ENCODE measurements at regions not wholly inside any gene's neighbourhood (a gene's known extent, or its start where the extent isn't known, plus 50 kb on each side); places are given as distances from the start of the nearest gene placed in this dataset.

DNA sequence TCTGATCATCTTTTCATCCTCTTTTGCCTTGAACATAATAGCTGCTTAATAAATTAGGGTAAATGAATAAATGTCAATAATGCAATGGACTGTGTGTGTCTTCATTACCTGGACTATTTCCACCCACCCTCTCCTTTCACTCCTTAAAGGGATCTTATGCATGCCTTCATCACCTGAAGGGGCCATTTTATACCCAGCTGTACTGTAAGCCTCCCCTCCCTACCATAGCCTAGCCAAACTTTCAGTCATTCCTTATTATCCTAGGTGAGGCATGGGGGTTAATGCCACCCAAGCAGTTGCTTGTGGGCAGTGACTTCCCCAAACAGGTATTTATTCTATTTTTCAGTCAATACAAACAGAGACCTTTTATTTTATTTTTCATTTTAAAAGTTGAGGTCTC lies 127.8 kb upstream of the PARP11 start:
- ATAC-seq (ENCODE audit: insufficient number of reproducible peaks, low FRiP score, low read depth) (no peak), DNase-seq (ENCODE audit: low spot score) (no peak)
- Histone ChIP-seq H3K36me3 (no peaks in the 10 kb centered on the region), H3K4me3 (no peak overlapping the region), H3K27me3 (replicated peaks; ENCODE audit: insufficient read depth) (no peaks in the 10 kb centered on the region), H3K9me3 (no peaks in the 10 kb centered on the region), H3K4me1 (ENCODE audit: control insufficient read depth in 1 of 2, low read depth in 2 of 2) (no peaks in the 10 kb centered on the region), H3K27ac (no peak overlapping the region)
- TF ChIP-seq, protein P1, sequence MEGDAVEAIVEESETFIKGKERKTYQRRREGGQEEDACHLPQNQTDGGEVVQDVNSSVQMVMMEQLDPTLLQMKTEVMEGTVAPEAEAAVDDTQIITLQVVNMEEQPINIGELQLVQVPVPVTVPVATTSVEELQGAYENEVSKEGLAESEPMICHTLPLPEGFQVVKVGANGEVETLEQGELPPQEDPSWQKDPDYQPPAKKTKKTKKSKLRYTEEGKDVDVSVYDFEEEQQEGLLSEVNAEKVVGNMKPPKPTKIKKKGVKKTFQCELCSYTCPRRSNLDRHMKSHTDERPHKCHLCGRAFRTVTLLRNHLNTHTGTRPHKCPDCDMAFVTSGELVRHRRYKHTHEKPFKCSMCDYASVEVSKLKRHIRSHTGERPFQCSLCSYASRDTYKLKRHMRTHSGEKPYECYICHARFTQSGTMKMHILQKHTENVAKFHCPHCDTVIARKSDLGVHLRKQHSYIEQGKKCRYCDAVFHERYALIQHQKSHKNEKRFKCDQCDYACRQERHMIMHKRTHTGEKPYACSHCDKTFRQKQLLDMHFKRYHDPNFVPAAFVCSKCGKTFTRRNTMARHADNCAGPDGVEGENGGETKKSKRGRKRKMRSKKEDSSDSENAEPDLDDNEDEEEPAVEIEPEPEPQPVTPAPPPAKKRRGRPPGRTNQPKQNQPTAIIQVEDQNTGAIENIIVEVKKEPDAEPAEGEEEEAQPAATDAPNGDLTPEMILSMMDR (IDR thresholded peaks at IDR 0.05): no peak

DNA sequence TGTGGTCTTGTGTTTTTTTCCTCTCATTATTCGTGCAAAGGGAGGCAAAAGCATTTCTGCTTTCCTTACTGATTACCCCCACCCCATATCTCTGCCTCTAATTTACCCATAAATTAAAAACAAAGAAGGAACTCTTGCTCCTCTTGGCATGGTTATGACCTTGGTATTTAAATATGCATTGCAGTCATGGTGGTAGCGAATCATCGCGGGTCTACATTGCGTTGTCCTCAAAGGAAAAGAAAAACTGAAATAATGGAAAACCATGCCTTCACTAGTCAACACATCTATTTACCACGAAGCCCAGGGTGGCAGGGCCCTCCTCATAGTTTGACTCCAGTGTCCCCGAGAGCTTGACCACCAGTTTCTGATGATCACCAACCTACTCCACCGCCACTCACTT lies 126.7 kb upstream of the PARP11 start:
- DNase-seq (ENCODE audit: low spot score): no peak
- TF ChIP-seq, protein P1 (IDR thresholded peaks at IDR 0.05): no peak
- H3K27ac ChIP-seq: no peak overlapping the region

DNA sequence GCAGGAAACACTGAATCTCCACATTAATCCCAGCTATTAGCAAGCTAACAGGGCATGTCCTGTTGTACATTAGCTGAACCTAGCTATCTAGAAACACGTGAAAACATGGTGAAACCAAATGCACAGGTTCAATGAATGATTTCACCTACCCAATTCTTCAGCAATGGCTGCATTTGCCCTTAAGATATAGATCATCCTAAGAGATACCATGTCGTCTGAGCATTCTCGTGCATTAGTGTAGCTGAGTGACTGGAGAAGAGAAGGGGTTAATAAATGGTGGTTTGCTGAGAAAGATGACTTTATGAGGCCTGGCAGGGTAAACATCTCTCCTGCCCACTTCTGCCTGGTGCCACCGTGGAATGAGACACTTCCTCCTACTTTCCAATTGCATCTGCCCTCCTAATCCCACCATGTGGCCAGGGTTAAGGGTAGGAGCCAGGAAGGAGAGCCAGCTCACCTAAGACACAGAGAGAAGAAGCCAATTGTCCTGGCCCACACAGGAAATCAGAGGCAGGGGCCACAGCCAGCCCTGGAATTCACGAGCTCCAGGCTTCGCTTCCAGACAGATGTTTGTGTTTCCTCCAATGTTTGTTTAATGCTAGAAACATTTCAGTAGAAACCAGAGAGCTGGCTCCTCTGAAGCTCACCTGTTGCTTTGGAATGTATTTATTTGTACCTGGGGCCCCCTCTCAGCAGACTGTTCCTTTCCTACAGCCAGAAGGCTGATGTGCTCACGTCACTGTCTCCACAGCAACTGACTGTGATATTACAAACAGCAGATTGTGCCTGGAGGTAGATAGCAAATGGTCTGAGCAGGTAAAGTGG lies 126.0 kb upstream of the PARP11 start:
- no peak for DNase-seq (ENCODE audit: low spot score)
- Histone ChIP-seq H3K9me3 (no peaks in the 10 kb centered on the region), H3K27me3 (replicated peaks; ENCODE audit: insufficient read depth) (no peaks in the 10 kb centered on the region), H3K27ac (no peak overlapping the region), H3K4me1 (ENCODE audit: control insufficient read depth in 1 of 2, low read depth in 2 of 2) (no peaks in the 10 kb centered on the region), H3K4me3 (no peak overlapping the region), H3K36me3 (no peaks in the 10 kb centered on the region)
- TF ChIP-seq, protein P1 (IDR thresholded peaks at IDR 0.05): no peak
- no peak for ATAC-seq (ENCODE audit: insufficient number of reproducible peaks, low FRiP score, low read depth)

More for the DNA sequence above, 126.7 kb upstream of the PARP11 start:
- Histone ChIP-seq H3K4me3 (no peak overlapping the region), H3K4me1 (ENCODE audit: control insufficient read depth in 1 of 2, low read depth in 2 of 2) (no peaks in the 10 kb centered on the region), H3K27me3 (replicated peaks; ENCODE audit: insufficient read depth) (no peaks in the 10 kb centered on the region), H3K9me3 (no peaks in the 10 kb centered on the region), H3K36me3 (no peaks in the 10 kb centered on the region)
- no peak for ATAC-seq (ENCODE audit: insufficient number of reproducible peaks, low FRiP score, low read depth)

DNA sequence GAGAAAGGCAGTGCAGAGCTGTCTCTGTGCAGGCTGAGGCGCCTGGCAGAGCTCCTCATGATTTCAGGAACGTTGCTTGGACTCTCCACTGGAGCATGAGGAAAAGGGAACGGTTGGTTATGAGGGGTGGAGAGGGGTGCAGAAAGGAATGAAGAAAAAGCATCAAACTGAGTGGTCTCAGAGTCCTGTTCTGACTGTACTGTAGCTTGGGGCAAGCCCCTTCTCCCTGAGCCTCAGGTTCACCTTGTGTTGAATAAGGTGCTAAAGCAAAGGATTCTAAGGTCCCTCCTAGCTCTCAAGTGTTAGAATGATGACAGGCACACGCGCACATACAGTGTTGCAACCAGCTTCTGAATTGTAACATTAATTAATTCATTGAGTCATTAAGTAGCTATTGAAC lies 125.2 kb upstream of the PARP11 start:
- Histone ChIP-seq H3K4me1 (ENCODE audit: control insufficient read depth in 1 of 2, low read depth in 2 of 2) (no peaks in the 10 kb centered on the region), H3K9me3 (no peaks in the 10 kb centered on the region), H3K36me3 (no peaks in the 10 kb centered on the region), H3K4me3 (no peak overlapping the region), H3K27me3 (replicated peaks; ENCODE audit: insufficient read depth) (no peaks in the 10 kb centered on the region), H3K27ac (no peak overlapping the region)
- no peak for DNase-seq (ENCODE audit: low spot score)
- no peak for ATAC-seq (ENCODE audit: insufficient number of reproducible peaks, low FRiP score, low read depth)
- TF ChIP-seq, protein P1 (IDR thresholded peaks at IDR 0.05): no peak

DNA sequence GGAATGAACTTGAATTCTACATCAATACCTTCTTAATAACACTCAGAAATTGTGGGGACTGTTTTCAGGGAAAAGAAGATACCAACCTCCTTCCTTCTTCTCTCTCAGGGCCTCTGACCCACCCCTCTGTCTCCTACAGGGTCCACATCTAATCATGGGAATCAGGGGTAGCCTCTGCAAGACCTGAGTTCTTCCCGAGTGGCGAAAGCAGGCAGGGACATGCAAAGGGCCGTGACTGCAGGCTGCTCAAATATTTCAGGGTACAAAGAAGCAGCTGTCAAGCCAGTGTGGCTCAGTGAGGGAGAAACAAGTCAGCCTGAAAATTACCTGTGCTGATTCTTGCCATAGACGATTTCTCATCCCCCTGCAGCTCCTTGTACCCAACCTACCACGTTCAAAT lies 123.1 kb upstream of the PARP11 start:
- ATAC-seq (ENCODE audit: insufficient number of reproducible peaks, low FRiP score, low read depth) (no peak), DNase-seq (ENCODE audit: low spot score) (no peak)
- Histone ChIP-seq H3K9me3 (no peaks in the 10 kb centered on the region), H3K36me3 (no peaks in the 10 kb centered on the region), H3K4me3 (no peak overlapping the region), H3K27ac (no peak overlapping the region), H3K27me3 (replicated peaks; ENCODE audit: insufficient read depth) (no peaks in the 10 kb centered on the region), H3K4me1 (ENCODE audit: control insufficient read depth in 1 of 2, low read depth in 2 of 2) (no peaks in the 10 kb centered on the region)
- TF ChIP-seq, protein P1 (IDR thresholded peaks at IDR 0.05): no peak
